ENCODE measurements at regions not wholly inside any gene's neighbourhood (a gene's known extent, or its start where the extent isn't known, plus 50 kb on each side); places are given as distances from the start of the nearest gene placed in this dataset.
"Not testable (repeated sequence)": the region's sequence is repeated elsewhere in the genome, so short reads cannot be mapped to it uniquely, and the experiment has no call there.

- Histone ChIP-seq H3K27ac (no peak overlapping the region), H3K4me3 (no peak overlapping the region), H3K9ac (ENCODE audit: insufficient read length) (no peak overlapping the region), H3K36me3 (ENCODE audit: insufficient read depth, low read length) (no peaks in the 10 kb centered on the region), H3K9me3 (ENCODE audit: low read depth, low read length) (no peaks in the 10 kb centered on the region)
- DNase-seq (ENCODE audit: low read depth, low spot score): no peak
- TF ChIP-seq EZH2 (IDR thresholded peaks at IDR 0.05): no peak
- no peak for TF ChIP-seq POLR2AphosphoS5 (IDR thresholded peaks at IDR 0.05; ENCODE audit: borderline replicate concordance, low read depth, low read length)
- TF ChIP-seq FOXP2 (optimal IDR thresholded peaks at IDR 0.05; ENCODE audit: control extremely low read depth, extremely low read length, insufficient read depth): no peak
Observed at GRCh38 chr10:109620396-109620795, 302.9 kb downstream of the XPNPEP1 start.

- TF ChIP-seq POLR2AphosphoS5 (IDR thresholded peaks at IDR 0.05; ENCODE audit: borderline replicate concordance, low read depth, low read length) (no peak), FOXP2 (optimal IDR thresholded peaks at IDR 0.05; ENCODE audit: control extremely low read depth, extremely low read length, insufficient read depth) (no peak), EZH2 (IDR thresholded peaks at IDR 0.05) (no peak)
- Histone ChIP-seq H3K9ac (ENCODE audit: insufficient read length) (no peak overlapping the region), H3K9me3 (ENCODE audit: low read depth, low read length) (no peaks in the 10 kb centered on the region), H3K36me3 (ENCODE audit: insufficient read depth, low read length) (no peaks in the 10 kb centered on the region), H3K4me3 (no peak overlapping the region), H3K27ac (no peak overlapping the region)
- DNase-seq (ENCODE audit: low read depth, low spot score): no peak
Observed at GRCh38 chr10:109619914-109620313, 303.4 kb downstream of the XPNPEP1 start.

GRCh38 chr10:109618748-109619147 lies 304.6 kb downstream of the XPNPEP1 start:
- DNase-seq (ENCODE audit: low read depth, low spot score): no peak
- Histone ChIP-seq H3K36me3 (ENCODE audit: insufficient read depth, low read length) (no peaks in the 10 kb centered on the region), H3K4me3 (no peak overlapping the region), H3K27ac (no peak overlapping the region), H3K9ac (ENCODE audit: insufficient read length) (no peak overlapping the region), H3K9me3 (ENCODE audit: low read depth, low read length) (no peaks in the 10 kb centered on the region)
- TF ChIP-seq POLR2AphosphoS5 (IDR thresholded peaks at IDR 0.05; ENCODE audit: borderline replicate concordance, low read depth, low read length): no peak
- TF ChIP-seq FOXP2 (optimal IDR thresholded peaks at IDR 0.05; ENCODE audit: control extremely low read depth, extremely low read length, insufficient read depth): no peak
- no peak for TF ChIP-seq EZH2 (IDR thresholded peaks at IDR 0.05)

GRCh38 chr10:109618301-109618700 lies 305.0 kb downstream of the XPNPEP1 start:
- DNase-seq (ENCODE audit: low read depth, low spot score): no peak
- Histone ChIP-seq H3K9me3 (ENCODE audit: low read depth, low read length) (no peaks in the 10 kb centered on the region), H3K36me3 (ENCODE audit: insufficient read depth, low read length) (no peaks in the 10 kb centered on the region), H3K9ac (ENCODE audit: insufficient read length) (no peak overlapping the region), H3K4me3 (no peak overlapping the region), H3K27ac (no peak overlapping the region)
- TF ChIP-seq EZH2 (IDR thresholded peaks at IDR 0.05) (no peak), POLR2AphosphoS5 (IDR thresholded peaks at IDR 0.05; ENCODE audit: borderline replicate concordance, low read depth, low read length) (no peak), FOXP2 (optimal IDR thresholded peaks at IDR 0.05; ENCODE audit: control extremely low read depth, extremely low read length, insufficient read depth) (no peak)

GRCh38 chr10:109616359-109616980 lies 306.8 kb downstream of the XPNPEP1 start:
- H3K36me3 ChIP-seq (ENCODE audit: insufficient read depth, low read length): no peaks in the 10 kb centered on the region
- no peaks in the 10 kb centered on the region for H3K9me3 ChIP-seq (ENCODE audit: low read depth, low read length)

GRCh38 chr10:109595356-109595755 lies 328.0 kb downstream of the XPNPEP1 start:
- DNase-seq (ENCODE audit: low read depth, low spot score); H3K4me3 ChIP-seq; H3K9ac ChIP-seq (ENCODE audit: insufficient read length); H3K27ac ChIP-seq; H3K36me3 ChIP-seq (ENCODE audit: insufficient read depth, low read length); H3K9me3 ChIP-seq (ENCODE audit: low read depth, low read length): not testable (repeated sequence)

More at GRCh38 chr10:109616359-109616980, 306.8 kb downstream of the XPNPEP1 start:
- TF ChIP-seq EZH2 (IDR thresholded peaks at IDR 0.05): no peak
- no peak for TF ChIP-seq FOXP2 (optimal IDR thresholded peaks at IDR 0.05; ENCODE audit: control extremely low read depth, extremely low read length, insufficient read depth)
- TF ChIP-seq POLR2AphosphoS5 (IDR thresholded peaks at IDR 0.05; ENCODE audit: borderline replicate concordance, low read depth, low read length): no peak
- no peak overlapping the region for H3K27ac ChIP-seq
- H3K4me3 ChIP-seq: no peak overlapping the region
- no peak overlapping the region for H3K9ac ChIP-seq (ENCODE audit: insufficient read length)
- no peak for DNase-seq (ENCODE audit: low read depth, low spot score)

GRCh38 chr10:109593682-109594081 lies 329.6 kb downstream of the XPNPEP1 start:
- DNase-seq (ENCODE audit: low read depth, low spot score): no peak
- Histone ChIP-seq H3K36me3 (ENCODE audit: insufficient read depth, low read length) (no peaks in the 10 kb centered on the region), H3K27ac (no peak overlapping the region), H3K9ac (ENCODE audit: insufficient read length) (no peak overlapping the region), H3K4me3 (no peak overlapping the region), H3K9me3 (ENCODE audit: low read depth, low read length) (no peaks in the 10 kb centered on the region)
- TF ChIP-seq FOXP2 (optimal IDR thresholded peaks at IDR 0.05; ENCODE audit: control extremely low read depth, extremely low read length, insufficient read depth) (no peak), EZH2 (IDR thresholded peaks at IDR 0.05) (no peak), POLR2AphosphoS5 (IDR thresholded peaks at IDR 0.05; ENCODE audit: borderline replicate concordance, low read depth, low read length) (no peak)

GRCh38 chr10:109592391-109592790 lies 330.9 kb downstream of the XPNPEP1 start:
- DNase-seq (ENCODE audit: low read depth, low spot score): no peak
- Histone ChIP-seq H3K4me3 (no peak overlapping the region), H3K9ac (ENCODE audit: insufficient read length) (no peak overlapping the region), H3K36me3 (ENCODE audit: insufficient read depth, low read length) (no peaks in the 10 kb centered on the region), H3K27ac (no peak overlapping the region), H3K9me3 (ENCODE audit: low read depth, low read length) (no peaks in the 10 kb centered on the region)
- no peak for TF ChIP-seq EZH2 (IDR thresholded peaks at IDR 0.05)
- TF ChIP-seq POLR2AphosphoS5 (IDR thresholded peaks at IDR 0.05; ENCODE audit: borderline replicate concordance, low read depth, low read length): no peak
- no peak for TF ChIP-seq FOXP2 (optimal IDR thresholded peaks at IDR 0.05; ENCODE audit: control extremely low read depth, extremely low read length, insufficient read depth)

- Histone ChIP-seq H3K4me3 (no peak overlapping the region), H3K27ac (no peak overlapping the region), H3K9me3 (ENCODE audit: low read depth, low read length) (no peaks in the 10 kb centered on the region), H3K9ac (ENCODE audit: insufficient read length) (no peak overlapping the region), H3K36me3 (ENCODE audit: insufficient read depth, low read length) (no peaks in the 10 kb centered on the region)
- DNase-seq (ENCODE audit: low read depth, low spot score): no peak
- TF ChIP-seq EZH2 (IDR thresholded peaks at IDR 0.05): no peak
- TF ChIP-seq POLR2AphosphoS5 (IDR thresholded peaks at IDR 0.05; ENCODE audit: borderline replicate concordance, low read depth, low read length): no peak
- no peak for TF ChIP-seq FOXP2 (optimal IDR thresholded peaks at IDR 0.05; ENCODE audit: control extremely low read depth, extremely low read length, insufficient read depth)
Observed at GRCh38 chr10:109591601-109592000, 331.7 kb downstream of the XPNPEP1 start.

Data from SK-N-MC (cell line).